GM03348 (cell line): ENCODE measurements at regions not wholly inside any gene's neighbourhood (a gene's known extent, or its start where the extent isn't known, plus 50 kb on each side); places are given as distances from the start of the nearest gene placed in this dataset.

Experiments
- DNase-seq: peaks from one replicate; pipeline ENCODE4 v3.0.0; 2012; ENCODE audit warnings: low spot score

DNA sequence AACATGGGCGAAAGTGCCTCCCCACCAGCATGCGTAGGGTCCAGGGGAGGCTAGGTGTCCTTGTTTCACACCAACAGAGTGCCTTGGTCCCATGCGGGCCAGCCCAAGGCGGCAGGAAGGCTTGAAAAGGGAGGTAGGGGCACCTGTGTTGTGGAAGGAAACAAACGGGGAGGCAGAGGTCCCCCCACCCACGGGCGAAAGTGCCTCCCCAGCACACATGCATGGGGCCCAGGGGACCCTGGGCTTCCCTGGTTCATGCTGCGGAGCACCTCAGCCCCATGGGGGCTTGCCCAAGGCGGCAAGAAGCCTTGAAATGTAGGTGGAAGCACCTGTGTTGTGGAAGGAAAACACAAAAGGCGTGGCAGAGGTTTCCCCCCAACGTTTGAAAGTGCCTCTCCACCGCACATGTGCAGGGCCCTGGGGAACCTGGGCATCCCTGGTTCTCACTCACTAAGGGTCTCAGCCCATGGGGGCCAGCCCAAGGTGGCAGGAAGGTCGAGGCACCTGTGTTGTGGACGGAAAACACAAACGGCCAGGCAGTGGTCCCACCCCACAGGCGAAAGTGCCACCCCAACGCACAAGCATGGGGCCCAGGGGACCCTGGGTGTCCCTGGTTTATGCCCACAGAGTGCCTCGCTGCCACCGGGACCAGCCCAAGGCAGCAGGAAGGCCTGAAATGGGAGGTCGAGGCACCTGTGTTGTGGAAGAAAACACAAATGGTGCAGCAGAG is 374.7 kb downstream of the ALG10 start:
- DNase-seq: peak; percentile 1

DNA sequence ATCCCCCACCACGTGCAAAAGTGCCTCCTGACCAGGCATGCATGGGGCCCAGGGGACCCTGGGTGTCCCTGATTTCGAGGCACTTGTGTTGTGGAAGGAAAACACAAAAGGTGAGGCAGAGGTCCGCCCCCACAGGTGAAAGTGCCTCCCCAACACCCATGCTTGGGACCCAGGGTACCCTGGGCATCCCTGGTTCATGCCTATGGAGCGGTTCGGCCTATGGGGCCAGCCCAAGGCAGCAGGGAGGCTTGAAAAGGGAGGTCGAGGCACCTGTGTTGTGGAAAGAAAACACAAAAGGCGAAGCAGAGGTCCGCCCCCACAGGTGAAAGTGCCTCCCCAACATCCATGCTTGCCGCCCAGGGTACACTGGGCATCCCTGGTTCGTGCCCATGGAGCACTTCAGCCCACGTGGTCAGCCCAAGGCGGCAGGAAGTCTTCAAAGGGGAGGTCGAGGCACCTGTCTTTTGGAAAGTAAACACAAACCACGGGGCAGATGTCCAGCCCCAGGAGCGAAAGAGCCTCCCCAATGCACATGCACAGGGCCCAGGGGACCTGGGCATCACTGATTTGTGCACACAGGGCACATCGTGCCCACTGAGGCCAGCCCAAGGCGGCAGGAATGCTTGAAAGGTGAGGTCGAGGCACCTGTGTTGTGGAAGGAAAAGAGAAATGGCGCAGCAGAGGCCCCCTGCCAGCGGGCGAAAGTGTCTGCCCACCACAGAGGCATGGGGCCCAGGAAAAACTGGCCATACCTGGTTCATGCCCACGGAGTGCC is 375.5 kb downstream of the ALG10 start:
- peak; percentile 1 for DNase-seq

DNA sequence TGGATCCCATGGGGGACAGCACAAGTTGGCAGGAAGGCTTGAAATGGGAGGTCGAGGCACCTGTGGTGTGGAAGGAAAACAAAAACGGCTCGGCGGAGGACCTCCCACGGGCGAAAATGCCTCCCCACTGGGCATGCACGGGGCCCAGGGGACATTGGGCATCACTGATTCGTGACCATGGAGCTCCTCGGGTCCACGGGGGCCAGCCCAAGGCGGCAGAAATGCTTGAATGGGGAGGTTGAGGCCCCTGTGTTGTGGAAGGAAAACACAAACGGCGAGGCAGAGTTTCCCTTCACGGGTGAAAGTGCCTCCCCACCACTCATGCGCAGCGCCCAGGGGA is 376.0 kb downstream of the ALG10 start:
- peak; percentile 1 for DNase-seq

DNA sequence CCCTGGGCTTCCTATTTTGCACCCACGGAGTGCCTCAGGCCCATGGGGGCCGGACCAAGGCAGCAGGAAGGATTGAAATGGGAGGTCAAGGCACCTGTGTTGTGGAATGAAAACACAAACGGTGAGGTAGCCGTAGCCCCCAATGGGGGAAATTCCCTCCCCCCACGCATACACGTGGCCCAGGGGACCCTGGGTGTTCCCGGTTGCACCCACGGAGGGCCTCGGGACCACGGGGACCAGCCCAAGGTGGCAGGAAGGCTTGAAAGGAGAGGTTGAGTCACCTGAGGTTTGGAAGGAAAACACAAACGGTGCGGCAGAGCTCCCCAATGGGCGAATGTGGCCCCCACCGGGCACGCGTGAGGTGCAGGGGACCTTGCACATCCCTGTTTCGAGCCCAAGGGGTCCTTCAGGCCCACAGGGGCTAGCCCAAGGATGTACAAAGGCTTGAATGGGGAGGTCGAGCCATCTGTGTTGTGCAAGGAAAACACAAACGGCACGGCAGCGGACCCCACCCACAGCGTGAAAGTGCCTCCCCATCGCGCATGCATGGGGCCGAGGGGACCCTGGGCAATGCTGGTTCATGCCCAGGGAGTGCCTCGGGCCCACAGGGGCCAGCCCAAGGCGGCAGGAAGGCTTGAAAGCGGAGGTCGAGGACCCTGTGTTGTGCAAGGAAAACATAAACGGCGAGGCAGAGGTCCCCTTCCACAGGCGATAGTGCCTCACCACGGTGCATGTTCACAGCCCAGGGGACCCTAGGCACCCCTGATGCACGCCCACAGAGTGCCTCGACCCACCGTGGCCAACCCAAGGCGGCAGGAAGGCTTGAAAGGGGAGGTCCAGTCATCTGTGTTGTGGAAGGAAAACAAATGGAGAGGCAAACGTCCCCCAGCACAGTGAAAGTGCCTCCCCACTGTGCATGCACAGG is 376.7 kb downstream of the ALG10 start:
- DNase-seq: peak; percentile 2

DNA sequence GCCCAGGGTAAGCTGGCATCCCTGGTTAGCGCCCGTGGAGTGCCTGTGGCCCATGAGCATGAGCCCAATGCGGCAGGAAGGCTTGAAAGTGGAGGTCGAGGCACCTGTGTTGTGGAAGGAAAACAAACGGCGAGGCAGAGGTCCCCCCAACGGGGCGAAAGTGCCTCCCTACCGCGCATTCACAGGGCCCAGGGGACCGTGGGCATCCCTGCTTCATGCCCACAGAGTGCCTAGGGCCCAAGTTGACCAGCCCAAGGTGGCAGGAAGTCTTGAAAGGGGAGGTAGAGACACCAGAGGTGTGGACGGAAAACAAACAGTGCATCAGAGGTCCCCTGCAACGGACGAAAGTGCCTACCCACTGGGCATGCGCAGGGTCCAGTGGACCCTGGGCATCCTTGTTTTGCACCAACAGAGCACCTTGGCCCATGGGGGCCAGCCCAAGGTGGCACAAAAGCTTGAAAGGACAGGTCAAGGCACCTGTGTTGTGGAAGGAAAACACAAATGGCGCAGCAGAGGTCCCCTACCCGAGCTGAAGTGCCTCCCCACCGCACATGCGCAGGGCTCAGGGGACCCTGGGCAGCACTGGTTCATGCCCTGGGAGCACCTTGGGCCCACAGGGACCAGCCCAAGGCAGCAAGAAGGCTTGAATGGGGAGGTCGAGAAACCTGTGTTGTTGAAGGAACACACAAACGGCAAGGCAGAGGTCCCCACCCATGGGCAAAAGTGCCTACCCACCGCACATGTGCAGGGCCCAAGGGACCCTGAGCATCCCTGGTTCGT is 377.5 kb downstream of the ALG10 start:
- DNase-seq: peak; percentile 4

DNA sequence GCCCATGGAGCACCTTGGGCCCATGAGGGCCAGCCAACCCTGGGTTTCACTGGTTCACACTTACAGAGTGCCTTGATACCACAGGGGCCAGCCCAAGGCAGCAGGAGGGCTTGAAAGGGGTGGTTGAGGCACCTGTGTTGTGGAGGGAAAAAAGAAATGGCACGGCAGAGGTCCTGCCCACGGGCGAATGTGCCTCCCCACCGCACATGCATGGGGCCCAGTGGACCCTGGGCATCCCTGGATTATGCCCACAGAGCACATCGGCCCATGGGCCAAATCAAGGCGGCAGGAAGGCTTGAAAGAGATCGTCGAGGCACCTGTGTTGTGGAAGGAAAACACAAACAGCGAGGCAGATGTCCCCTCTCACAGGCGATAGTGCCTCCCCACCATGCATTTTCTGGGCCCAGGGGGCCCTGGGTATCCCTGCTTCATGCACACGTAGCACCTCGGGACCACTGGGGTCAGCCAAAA is 378.1 kb downstream of the ALG10 start:
- DNase-seq: peak; percentile 3

DNA sequence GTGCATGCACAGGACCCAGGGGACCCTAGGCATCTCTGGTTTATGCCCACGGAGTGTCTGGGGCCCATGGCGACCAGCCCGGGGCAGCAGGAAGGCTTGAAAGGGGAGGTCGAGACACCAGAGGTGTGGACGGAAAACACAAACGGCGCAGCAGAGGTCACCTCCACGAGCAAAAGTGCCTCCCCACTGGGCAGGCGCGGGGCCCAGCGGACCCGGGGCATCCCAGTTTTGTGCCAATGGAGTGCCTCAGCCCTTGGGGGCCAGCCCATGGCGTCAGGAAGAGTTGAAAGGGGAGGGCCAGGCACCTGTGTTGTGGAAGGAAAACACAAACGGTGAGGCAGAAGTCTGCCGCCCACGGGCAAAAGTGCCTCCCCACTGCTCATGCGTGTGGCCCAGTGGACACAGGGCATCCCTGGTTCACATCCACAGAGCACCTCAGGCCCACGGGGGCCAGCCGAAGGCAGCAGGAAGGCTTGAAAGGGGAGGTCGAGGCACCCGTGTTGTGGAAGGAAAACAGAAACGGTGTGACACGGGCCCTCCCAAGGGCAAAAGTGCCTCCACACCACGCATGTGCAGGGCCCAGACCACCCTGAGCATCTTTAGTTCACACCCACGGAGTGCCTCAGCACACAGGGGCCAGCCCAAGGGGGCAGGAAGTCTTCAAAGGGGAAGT is 378.8 kb downstream of the ALG10 start:
- peak; percentile 2 for DNase-seq

DNA sequence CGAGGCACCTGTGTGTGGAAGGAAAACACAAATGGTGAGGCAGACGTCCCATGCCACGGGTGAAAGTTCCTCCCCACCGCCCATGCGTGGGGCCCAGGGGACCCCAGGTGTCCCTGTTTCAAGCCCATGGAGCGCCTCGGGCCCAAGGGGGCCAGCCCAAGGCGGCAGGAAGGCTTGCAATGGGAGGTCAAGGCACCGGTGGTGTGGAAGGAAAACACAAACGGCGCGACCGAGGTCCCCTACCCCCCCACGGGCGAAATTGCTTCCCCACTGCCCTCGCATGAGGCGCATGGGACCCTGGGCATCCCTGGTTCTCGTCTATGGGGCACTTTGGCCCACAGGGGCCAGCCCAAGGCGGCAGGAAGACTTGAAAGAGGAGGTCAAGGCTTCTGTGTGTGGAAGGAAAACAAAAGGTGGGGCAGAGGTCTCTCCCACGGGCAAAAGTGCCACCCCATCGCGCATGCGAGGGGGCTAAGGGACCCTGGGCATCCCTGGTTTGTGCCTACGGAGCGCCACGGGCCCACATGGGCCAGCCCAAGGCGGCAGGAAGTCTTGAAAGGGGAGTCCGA is 379.4 kb downstream of the ALG10 start:
- peak; percentile 2 for DNase-seq

DNA sequence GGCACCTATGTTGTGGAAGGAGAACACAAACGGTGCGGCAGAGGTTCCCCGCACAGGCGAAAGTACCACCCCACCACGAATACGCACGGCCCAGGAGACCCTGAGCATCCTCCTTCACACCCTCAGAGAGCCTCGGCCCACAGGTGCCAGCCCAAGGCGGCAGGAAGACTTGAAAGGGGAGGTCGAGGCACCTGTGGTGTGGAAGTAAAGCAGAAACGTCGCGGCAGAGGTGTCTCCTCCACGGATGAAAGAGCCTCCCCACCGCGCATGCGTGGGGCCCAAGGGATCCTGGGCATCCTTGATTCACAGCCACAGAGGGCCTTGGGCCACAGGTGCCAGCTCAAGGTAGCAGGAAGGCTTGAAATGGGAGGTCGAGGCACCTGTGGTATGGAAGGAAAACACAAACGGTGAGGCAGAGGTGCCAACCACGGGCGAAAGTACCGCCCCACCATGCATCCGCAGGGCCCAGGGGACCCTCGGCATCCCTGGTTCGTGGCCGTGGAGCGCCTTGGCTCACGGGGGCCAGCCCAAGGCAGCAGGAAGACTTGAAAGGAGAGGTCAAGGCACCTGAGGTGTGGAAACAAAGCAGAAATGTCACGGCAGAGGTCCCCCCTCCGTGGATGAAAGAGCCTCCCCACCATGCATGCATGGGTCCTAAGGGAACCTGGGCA is 380.1 kb downstream of the ALG10 start:
- DNase-seq: peak; percentile 2

DNA sequence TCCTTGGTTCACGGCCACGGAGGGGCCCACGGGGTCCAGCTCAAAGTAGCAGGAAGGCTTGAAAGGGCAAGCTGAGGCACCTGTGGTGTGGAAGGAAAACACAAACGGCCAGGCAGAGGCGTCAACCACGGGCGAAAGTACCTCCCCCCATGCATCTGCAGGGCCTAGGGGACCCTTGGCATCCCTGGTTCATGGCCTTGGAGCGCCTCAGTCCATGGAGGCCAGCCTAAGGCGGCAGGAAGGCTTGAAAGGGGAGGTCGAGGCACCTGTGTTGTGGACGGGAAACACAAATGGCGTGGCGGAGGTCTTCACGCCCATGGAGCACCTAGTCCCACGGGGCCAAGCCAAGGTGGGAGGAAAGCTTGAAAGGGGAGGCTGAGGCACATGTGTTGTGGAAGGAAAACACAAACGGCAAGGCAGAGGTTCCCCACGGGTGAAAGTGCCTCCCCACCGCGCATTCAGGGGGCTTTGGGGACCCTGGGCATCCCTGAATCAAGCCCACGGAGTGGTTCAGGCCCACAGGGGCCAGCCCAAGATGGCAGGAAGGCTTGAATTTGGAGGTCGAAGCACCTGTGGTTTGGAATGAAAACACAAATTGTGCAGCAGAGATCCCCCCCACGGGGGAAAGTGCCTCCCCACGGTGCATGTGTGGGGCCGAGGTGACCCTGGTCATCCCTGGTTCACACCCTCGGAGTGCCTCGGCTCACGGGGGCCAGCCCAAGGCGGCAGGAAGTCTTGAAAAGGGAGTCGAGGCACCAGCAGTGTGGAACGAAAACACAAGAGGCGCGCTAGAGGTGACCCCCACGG is 380.8 kb downstream of the ALG10 start:
- DNase-seq: peak; percentile 2

DNA sequence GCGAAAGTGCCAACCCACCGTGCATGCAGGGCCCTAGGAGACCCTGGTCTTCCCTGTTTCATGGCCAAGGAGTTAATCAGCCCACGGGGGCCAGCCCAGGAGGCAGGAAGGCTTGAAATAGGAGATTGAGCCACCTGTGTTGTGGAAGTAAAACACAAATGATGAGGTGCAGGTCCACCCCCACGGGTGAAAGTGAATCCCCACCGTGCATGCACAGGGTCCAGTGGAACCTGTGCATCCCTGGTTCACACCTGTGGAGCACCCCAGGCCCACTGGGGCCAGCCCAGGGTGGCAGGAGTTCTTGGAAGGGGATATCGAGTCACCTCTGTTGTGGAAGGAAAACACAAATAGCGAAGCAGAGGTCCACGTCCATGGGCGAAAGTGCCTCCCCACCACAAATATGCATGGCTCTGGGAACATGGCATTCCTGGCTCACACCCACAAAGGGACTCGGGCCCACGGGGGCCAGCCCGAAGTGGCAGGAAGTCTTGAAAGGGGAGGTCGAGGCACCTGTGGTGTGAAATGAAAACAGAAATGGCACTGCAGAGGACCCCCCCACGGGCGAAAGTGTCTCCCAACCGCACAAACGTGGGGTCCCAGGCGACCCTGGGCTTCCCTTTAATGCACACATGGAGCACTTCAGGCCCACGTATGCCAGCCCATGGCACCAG is 381.5 kb downstream of the ALG10 start:
- DNase-seq: peak; percentile 0

DNA sequence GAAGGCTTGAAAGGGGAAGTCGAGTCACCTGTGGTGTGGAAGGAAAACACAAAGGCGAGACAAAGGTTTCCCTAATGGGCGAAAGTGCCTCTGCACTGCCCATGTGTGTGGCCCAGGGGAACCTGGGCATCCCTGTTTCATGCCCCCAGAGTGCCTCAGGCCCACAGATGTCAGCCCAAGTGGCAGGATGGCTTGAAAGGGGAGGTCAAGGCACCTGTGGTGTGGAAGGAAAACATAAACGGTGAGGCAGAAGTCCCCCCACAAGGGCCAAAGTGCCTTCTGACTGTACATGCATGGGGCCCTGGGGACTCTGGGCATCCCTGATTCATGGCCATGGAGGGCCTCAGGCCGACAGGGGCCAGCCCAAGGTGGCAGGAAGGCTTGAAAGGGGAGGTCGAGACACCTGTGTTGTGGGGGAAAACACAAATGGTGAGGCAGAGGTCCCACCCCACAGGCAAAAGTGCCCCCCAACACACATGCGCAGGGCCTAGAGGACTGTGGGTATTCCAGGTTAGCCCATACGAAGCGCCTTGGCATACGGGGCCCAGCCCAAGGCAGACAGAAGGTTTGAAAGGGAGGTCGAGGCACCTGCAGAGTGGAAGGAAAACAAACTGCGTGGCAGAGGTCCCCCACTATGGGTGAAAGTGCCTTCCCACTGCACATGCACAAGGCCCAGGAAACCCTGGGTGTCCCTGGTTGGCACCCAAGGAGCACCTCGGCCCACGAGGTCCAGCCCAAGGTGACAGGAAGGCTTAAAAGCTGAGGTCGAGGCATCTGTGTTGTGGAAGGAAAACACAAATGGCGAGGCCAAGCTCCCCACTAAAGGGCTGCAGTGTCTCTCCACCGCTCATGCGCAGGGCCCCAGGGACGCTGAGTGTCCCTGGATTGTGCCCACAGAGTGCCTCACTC is 382.3 kb downstream of the ALG10 start:
- peak; percentile 5 for DNase-seq

DNA sequence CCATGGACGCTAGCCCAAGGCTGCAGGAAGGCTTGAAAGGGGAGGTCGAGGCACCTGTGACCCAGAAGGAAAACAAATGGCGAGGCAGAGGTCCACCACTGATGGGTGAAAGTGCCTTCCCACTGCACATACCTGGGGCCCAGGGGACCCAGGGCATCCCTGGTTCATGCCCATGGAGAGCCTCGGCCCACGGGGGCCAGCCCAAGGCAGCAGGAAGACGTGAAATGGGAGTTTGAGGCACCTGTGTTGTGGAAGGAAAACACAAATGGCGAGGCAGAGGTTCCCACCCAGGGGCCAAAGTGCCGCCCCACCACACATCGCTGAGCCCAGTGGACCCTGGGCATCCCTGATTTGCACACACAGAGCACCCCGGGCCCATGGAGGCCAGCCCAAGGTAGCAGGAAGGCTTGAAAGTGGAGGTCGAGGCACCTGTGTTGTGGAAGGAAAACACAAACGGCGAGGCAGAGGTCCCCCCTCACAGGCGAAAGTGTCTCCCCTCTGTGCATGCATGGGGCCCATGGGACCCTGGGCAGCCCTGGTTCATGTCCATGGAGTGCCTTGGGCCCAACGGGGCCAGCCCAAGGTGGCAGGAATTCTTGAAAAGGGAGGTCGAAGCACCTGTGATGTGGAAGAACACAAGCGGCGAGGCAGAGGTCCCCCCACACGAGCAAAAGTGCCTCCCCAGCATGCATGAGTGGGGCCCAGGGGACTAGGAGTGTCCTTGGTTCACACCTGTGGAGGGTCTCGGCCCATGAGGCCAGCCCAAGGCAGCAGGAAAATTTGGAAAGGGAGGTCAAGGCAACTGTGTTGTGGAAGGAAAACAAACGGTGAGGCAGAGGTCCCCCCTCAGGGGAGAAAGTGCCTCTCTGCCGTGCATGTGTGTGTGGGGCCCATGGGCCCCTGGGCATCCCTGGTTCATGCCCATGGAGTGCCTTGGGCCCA is 383.3 kb downstream of the ALG10 start:
- peak; percentile 1 for DNase-seq

DNA sequence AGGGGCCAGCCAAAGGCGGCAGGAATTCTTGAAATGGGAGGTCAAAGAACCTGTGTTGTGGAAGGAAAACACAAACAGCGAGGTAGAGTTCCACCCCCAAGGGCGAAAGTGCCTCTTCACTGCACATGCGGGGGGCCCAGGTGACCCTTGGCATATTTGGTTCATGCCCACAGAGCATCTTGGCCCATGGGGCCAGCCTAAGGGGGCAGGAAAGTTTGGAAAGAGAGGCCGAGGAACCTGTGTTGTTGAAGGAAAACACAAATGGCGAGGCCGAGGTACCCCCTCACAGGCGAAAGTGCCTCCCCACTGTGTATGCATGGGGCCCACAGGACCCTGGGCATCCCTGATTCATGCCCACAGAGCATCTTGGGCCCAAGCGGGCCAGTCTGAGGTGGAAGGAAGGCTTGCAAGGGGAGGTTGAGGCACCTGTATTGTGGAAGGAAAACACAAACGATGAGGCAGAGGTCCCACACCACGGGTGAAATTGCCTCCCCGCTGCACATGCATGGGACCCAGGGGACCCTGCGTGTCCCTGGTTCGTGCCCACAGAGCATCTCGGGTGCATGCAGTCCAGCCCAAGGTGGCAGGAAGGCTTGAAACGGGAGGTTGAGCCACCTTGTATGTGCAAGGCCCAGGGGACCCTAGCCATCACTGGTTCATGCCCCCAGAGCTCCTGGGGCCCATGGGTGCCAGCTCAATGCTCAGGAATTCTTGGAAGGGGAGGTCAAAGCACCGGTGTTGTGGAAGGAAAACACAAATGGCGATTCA is 384.1 kb downstream of the ALG10 start:
- peak; percentile 2 for DNase-seq

DNA sequence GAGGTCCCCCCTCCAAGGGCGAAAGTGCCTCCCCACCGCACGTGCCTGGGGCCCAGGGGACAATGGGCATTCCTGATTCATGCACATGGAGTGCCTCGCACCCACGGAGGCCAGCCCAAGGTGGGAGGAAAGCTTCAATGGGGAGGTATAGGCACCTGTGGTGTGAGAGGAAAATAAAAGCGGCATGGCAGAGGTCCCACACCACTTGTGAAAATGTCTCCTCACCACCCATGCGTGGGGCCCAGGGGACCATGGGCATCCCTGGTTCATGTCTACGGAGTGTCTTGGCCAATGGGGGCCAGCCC is 384.7 kb downstream of the ALG10 start:
- no peak for DNase-seq

DNA sequence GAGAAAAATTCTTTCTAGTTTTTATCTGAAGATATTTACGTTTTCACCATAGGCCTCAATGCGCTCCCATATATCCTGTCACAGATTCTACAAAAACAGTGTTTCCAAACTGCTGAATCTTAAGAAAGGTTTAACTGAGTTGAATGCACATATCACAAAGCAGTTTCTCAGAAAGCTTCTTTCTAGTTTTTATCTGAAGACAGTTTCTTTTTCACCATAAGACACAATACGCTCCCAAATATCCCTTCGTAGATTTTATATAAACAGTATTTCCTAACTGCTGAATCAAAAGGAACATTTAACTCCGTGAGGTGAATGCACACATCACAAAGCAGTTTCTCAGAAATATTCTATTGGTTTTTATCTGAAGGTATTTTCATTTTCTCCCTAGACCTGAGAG is 385.5 kb downstream of the ALG10 start:
- DNase-seq: no peak
